ENCODE measurements at regions not wholly inside any gene's neighbourhood (a gene's known extent, or its start where the extent isn't known, plus 50 kb on each side); places are given as distances from the start of the nearest gene placed in this dataset.
"Not testable (repeated sequence)": the region's sequence is repeated elsewhere in the genome, so short reads cannot be mapped to it uniquely, and the experiment has no call there.

DNA sequence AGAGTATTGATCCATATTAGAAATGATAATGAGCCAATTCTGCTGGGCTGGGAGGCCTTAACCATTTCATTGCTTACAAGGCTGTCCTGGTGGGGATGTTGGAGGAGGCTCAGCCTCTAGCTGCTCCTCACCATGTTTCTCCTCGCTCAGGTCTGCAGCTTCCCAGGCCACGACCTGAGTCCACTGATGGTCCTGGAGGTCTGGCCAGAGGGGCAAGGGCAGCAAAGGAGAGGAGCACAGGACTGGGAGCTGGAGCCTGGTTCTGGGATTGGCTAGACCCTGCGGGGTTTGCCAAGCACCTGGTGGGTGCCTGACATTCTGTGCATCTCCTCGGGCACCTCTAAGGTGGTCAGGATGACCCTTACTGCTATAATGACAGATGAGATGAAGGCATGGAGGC is 92.6 kb downstream of the KIF26A start:
- H3K36me3 ChIP-seq (ENCODE audit: insufficient read depth, low read length, poor library complexity, severe bottlenecking) = no peaks in the 10 kb centered on the region
- DNase-seq (ENCODE audit: low spot score) = no peak
- TF ChIP-seq EZH2 (IDR thresholded peaks at IDR 0.05; ENCODE audit: borderline replicate concordance, low read depth, low read length, poor library complexity, severe bottlenecking) = no peak
- TF ChIP-seq, protein P1, sequence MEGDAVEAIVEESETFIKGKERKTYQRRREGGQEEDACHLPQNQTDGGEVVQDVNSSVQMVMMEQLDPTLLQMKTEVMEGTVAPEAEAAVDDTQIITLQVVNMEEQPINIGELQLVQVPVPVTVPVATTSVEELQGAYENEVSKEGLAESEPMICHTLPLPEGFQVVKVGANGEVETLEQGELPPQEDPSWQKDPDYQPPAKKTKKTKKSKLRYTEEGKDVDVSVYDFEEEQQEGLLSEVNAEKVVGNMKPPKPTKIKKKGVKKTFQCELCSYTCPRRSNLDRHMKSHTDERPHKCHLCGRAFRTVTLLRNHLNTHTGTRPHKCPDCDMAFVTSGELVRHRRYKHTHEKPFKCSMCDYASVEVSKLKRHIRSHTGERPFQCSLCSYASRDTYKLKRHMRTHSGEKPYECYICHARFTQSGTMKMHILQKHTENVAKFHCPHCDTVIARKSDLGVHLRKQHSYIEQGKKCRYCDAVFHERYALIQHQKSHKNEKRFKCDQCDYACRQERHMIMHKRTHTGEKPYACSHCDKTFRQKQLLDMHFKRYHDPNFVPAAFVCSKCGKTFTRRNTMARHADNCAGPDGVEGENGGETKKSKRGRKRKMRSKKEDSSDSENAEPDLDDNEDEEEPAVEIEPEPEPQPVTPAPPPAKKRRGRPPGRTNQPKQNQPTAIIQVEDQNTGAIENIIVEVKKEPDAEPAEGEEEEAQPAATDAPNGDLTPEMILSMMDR (conservative IDR thresholded peaks at IDR 0.05; ENCODE audit: low read depth, low read length) = no peak
- no TSS peak for BruUV-seq (replicated peaks)
- no peak overlapping the region for H3K4me3 ChIP-seq (ENCODE audit: low read depth, low read length, poor library complexity, severe bottlenecking)
- peaks cover 12% of the 10 kb centered on the region for H3K4me1 ChIP-seq (ENCODE audit: insufficient read depth, low read length, poor library complexity, severe bottlenecking)
- ChIA-PET POLR2A (ENCODE audit: low non-redundant PET) (no interaction called here), CTCF (no interaction called here)
- H3K27ac ChIP-seq (ENCODE audit: low read depth, low read length, poor library complexity, severe bottlenecking) = no peak overlapping the region
- no peaks in the 10 kb centered on the region for H3K27me3 ChIP-seq (replicated peaks; ENCODE audit: insufficient read depth, low read depth, low read length, poor library complexity)
- intact Hi-C loops (cut with micrococcal nuclease; ENCODE audit: unreplicated experiment) = no loop called here
- peaks cover 7% of the 10 kb centered on the region for H3K9me3 ChIP-seq (ENCODE audit: low read depth, low read length, poor library complexity, severe bottlenecking)

DNA sequence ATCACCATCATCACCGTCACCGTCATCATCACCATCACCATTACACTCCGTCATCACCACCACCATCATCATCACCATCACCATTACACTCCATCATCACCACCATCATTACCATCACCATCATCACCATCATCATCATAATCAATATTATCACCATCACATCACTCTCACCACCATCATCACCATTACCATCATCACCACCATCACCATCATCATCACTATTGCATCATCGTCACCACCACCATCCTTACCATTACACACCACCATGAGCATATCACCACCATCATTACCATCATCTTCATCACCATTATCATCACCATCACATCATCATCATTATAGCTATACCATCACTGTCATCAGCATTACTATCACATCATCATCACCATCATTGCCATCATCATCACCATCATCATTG is 93.7 kb downstream of the KIF26A start:
- intact Hi-C loops (cut with micrococcal nuclease; ENCODE audit: unreplicated experiment) = no loop called here
- no peaks in the 10 kb centered on the region for H3K27me3 ChIP-seq (replicated peaks; ENCODE audit: insufficient read depth, low read depth, low read length, poor library complexity)
- CTCF ChIA-PET = no interaction called here
- H3K4me3 ChIP-seq (ENCODE audit: low read depth, low read length, poor library complexity, severe bottlenecking) = no peak overlapping the region
- TF ChIP-seq, protein P1 (conservative IDR thresholded peaks at IDR 0.05; ENCODE audit: low read depth, low read length) = no peak
- no peak for TF ChIP-seq EZH2 (IDR thresholded peaks at IDR 0.05; ENCODE audit: borderline replicate concordance, low read depth, low read length, poor library complexity, severe bottlenecking)
- POLR2A ChIA-PET (ENCODE audit: low non-redundant PET) = no interaction called here
- no TSS peak for BruUV-seq (replicated peaks)
- H3K4me1 ChIP-seq (ENCODE audit: insufficient read depth, low read length, poor library complexity, severe bottlenecking) = peaks cover under 1% of the 10 kb centered on the region
- H3K9me3 ChIP-seq (ENCODE audit: low read depth, low read length, poor library complexity, severe bottlenecking) = peaks cover 7% of the 10 kb centered on the region
- no peak overlapping the region for H3K27ac ChIP-seq (ENCODE audit: low read depth, low read length, poor library complexity, severe bottlenecking)
- no peaks in the 10 kb centered on the region for H3K36me3 ChIP-seq (ENCODE audit: insufficient read depth, low read length, poor library complexity, severe bottlenecking)
- DNase-seq (ENCODE audit: low spot score) = no peak

DNA sequence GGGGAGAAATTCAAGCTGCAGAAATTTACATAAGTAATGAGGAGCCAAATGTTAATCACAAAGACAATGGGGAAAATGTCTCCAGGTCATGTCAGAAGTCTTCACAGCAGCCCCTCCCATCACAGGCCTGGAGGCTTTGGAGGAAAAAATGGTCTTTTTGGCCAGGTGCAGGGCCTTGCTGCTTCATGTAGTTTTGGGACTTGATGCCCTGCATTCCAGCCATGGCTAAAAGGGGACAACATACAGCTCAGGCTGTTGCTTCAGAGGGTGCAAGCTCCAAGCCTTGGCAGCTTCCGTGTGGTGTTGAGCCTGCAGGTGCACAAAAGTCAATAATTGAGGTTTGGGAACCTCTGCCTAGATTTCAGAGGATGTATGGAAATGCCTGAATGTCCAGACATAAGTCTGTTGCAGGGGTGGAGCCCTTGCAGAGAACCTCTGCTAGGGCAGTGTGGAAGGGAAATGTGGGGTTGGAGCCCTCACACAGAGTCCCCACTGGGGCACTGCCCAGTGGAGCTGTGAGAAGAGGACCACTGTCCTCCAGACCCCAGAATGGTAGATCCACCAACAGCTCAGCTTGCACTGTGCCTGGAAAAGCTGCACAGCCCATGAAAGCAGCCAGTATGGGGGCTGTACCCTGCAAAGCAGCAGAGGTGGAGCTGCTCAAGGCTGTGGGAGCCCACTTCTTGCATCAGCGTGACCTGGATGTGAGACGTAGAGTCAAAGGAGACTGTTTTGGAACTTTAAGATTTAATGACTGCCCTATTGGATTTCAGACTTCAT is 95.8 kb downstream of the KIF26A start:
- H3K27ac ChIP-seq (ENCODE audit: low read depth, low read length, poor library complexity, severe bottlenecking); BruUV-seq (replicated peaks); H3K36me3 ChIP-seq (ENCODE audit: insufficient read depth, low read length, poor library complexity, severe bottlenecking); intact Hi-C loops (cut with micrococcal nuclease; ENCODE audit: unreplicated experiment); POLR2A ChIA-PET (ENCODE audit: low non-redundant PET); H3K4me1 ChIP-seq (ENCODE audit: insufficient read depth, low read length, poor library complexity, severe bottlenecking); DNase-seq (ENCODE audit: low spot score); H3K4me3 ChIP-seq (ENCODE audit: low read depth, low read length, poor library complexity, severe bottlenecking); H3K9me3 ChIP-seq (ENCODE audit: low read depth, low read length, poor library complexity, severe bottlenecking); H3K27me3 ChIP-seq (replicated peaks; ENCODE audit: insufficient read depth, low read depth, low read length, poor library complexity); CTCF ChIA-PET: not testable (repeated sequence)

DNA sequence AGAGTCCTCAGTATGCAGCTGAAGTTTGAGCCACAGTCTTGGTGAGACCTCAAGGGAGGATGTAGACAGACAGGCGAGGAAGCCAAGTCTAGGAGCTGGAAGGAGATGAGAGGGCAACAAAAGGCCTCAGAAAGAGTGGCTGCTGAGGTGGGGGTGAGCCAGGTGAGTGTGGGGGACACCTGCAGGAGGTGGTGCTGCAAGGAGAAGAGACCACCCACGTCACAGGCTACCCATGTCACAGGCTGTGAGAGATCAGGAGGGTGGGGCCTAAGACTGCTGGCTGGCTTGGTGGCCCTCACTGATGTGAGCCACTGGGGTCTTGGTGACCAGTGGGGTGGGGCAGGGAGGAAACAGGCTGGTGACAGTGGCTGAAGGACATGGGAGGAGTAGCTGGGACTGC is 97.3 kb downstream of the KIF26A start:
- H3K9me3 ChIP-seq (ENCODE audit: low read depth, low read length, poor library complexity, severe bottlenecking) = no peaks in the 10 kb centered on the region
- no TSS peak for BruUV-seq (replicated peaks)

More for the DNA sequence above, 97.3 kb downstream of the KIF26A start:
- no peak for DNase-seq (ENCODE audit: low spot score)
- TF ChIP-seq EZH2 (IDR thresholded peaks at IDR 0.05; ENCODE audit: borderline replicate concordance, low read depth, low read length, poor library complexity, severe bottlenecking) = no peak
- TF ChIP-seq, protein P1 (conservative IDR thresholded peaks at IDR 0.05; ENCODE audit: low read depth, low read length) = no peak
- POLR2A ChIA-PET (ENCODE audit: low non-redundant PET) = interaction anchor here (0.6 kb wide), 1 partner anchor 14 kb away, joined by 5 read pairs; no protein-coding TSS in a partner anchor
- Histone ChIP-seq H3K27ac (ENCODE audit: low read depth, low read length, poor library complexity, severe bottlenecking) (no peak overlapping the region), H3K27me3 (replicated peaks; ENCODE audit: insufficient read depth, low read depth, low read length, poor library complexity) (no peaks in the 10 kb centered on the region), H3K4me1 (ENCODE audit: insufficient read depth, low read length, poor library complexity, severe bottlenecking) (no peaks in the 10 kb centered on the region), H3K36me3 (ENCODE audit: insufficient read depth, low read length, poor library complexity, severe bottlenecking) (no peaks in the 10 kb centered on the region), H3K4me3 (ENCODE audit: low read depth, low read length, poor library complexity, severe bottlenecking) (no peak overlapping the region)
- CTCF ChIA-PET = interaction anchor here (0.9 kb wide), 1 partner anchor 12 kb away, joined by 3 read pairs; no protein-coding TSS in a partner anchor
- intact Hi-C loops (cut with micrococcal nuclease; ENCODE audit: unreplicated experiment) = no loop called here
